Effector memory CD4-positive, alpha-beta T cell (primary cell): ENCODE measurements at regions not wholly inside any gene's neighbourhood (a gene's known extent, or its start where the extent isn't known, plus 50 kb on each side); places are given as distances from the start of the nearest gene placed in this dataset.
"Not testable (repeated sequence)": the region's sequence is repeated elsewhere in the genome, so short reads cannot be mapped to it uniquely, and the experiment has no call there.

ENCODE experiments used
- DNase-seq, 3 donors: peaks; one replicate each; pipeline ENCODE4 v3.0.0-alpha.2; 2020
- H3K27ac ChIP-seq: 2 replicates; pipeline ENCODE4 v1.7.0; 2013; ENCODE audit warnings: mild to moderate bottlenecking, low read length, moderate library complexity; ENCODE audit not compliant: insufficient read depth, poor library complexity, severe bottlenecking
- H3K27me3 ChIP-seq: replicated peaks from 2 replicates; pipeline ENCODE4 v1.7.0; 2013; ENCODE audit warnings: mild to moderate bottlenecking, low read length; ENCODE audit not compliant: insufficient read depth, control insufficient read depth, poor library complexity, severe bottlenecking
- H3K36me3 ChIP-seq: 2 replicates; pipeline ENCODE4 v1.7.0; 2013; ENCODE audit warnings: mild to moderate bottlenecking, low read length, moderate library complexity; ENCODE audit not compliant: control insufficient read depth, insufficient read depth
- H3K4me1 ChIP-seq: 2 replicates; pipeline ENCODE4 v1.7.0; 2013; ENCODE audit warnings: low read length, mild to moderate bottlenecking; ENCODE audit not compliant: control insufficient read depth, insufficient read depth, poor library complexity, severe bottlenecking
- H3K4me3 ChIP-seq: 2 replicates; pipeline ENCODE4 v1.7.0; 2013; ENCODE audit warnings: low read length, low read depth, mild to moderate bottlenecking; ENCODE audit not compliant: insufficient read depth, poor library complexity, severe bottlenecking
- H3K9me3 ChIP-seq: 2 replicates; pipeline ENCODE4 v1.7.0; 2013; ENCODE audit warnings: mild to moderate bottlenecking, low read length, moderate library complexity; ENCODE audit not compliant: control insufficient read depth

DNA sequence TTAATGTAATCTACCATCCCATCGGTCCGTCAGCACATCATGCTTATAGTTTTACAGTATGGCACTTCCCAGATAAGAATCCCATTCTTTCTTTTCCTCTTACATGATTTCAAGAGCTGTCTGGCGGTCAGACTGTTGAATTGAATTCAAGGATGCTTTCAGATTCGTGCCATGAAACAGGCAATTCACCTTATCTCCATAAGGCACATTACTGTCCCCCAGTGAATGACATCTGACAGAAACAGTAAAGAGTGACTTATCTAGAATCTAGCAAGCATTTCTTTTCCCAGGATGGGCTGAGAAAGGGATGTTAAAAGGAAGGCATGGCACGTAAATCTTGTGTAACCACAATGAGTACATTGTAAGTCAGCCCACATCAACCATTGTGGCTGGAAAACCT lies 61.1 kb upstream of the SEM1 start:
- Histone ChIP-seq H3K36me3 (no peaks in the 10 kb centered on the region), H3K27me3 (no peaks in the 10 kb centered on the region), H3K4me3 (no peak overlapping the region), H3K4me1 (no peaks in the 10 kb centered on the region), H3K9me3 (no peaks in the 10 kb centered on the region), H3K27ac (no peak overlapping the region)
- DNase-seq: no peak

DNA sequence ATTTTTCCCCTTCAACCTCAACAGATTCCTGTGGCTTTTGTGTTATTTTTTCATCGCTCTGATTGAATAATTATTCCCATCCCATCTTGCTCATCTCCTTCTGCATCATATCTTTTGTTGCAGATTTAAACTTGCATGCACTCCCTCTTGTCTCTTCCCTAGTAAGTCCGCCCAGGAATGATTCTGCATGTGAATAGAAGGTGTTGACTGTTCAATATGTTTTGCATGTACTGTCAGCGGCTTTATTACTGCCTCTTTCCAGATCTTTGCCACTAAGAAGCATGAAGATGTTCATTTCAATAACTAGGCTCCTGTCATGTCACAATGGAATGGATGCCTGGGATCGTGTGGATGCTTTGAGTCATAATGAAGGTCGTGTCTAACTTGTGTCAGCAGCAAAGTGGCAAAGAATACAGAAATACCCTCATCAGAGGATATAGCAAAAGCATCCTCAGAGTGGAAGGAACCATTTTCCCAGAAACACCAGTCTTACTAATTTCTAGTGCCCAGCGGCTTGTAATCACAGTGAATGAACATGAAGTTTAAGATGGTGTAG lies 62.6 kb upstream of the SEM1 start:
- Histone ChIP-seq H3K27me3 (no peaks in the 10 kb centered on the region), H3K27ac (no peak overlapping the region), H3K4me1 (no peaks in the 10 kb centered on the region), H3K4me3 (no peak overlapping the region), H3K9me3 (no peaks in the 10 kb centered on the region), H3K36me3 (no peaks in the 10 kb centered on the region)
- DNase-seq: no peak

DNA sequence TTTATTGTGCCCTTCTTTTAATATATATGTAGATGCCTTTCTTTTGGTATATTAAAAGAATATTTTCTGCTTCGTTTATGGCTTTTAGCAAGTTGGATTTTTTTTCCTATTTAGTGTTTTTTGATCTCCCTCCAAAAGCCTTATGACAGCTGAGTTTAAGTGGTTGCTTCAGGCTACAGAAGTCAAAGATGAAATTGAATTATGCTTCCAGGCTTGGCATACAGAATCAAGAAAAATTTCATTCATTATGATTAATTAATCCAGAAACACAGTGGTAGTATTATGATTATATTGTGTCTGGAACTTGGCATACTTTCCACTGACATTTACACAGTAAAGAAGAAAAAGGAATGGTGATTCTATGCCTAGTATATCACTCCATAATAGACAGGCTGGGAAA lies 63.8 kb upstream of the SEM1 start:
- Histone ChIP-seq H3K4me3 (no peak overlapping the region), H3K9me3 (no peaks in the 10 kb centered on the region), H3K36me3 (no peaks in the 10 kb centered on the region), H3K27me3 (no peaks in the 10 kb centered on the region), H3K4me1 (no peaks in the 10 kb centered on the region), H3K27ac (no peak overlapping the region)
- DNase-seq: no peak

DNA sequence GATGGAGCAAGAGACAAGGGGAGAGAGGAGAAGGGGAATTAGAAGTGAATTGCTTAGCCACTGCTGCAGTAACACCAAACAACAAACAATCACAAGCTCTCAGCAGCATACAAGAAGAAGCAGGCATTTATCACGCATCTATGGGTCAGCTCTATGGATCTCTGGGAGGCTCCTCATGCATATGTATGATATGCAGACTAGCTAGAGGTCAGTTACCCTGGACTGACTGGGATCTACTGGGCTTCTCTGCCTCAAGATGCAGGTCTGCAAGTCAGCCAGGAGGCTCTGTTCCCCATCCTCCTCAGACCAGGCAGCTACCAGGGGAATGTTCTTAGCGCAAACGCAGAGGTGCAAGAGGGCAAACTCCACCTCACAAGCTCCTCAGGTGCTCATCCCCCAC lies 64.7 kb upstream of the SEM1 start:
- no peak for DNase-seq
- no peaks in the 10 kb centered on the region for H3K4me1 ChIP-seq
- H3K27me3 ChIP-seq: no peaks in the 10 kb centered on the region
- H3K4me3 ChIP-seq: no peak overlapping the region
- no peak overlapping the region for H3K27ac ChIP-seq
- no peaks in the 10 kb centered on the region for H3K9me3 ChIP-seq
- H3K36me3 ChIP-seq: no peaks in the 10 kb centered on the region

DNA sequence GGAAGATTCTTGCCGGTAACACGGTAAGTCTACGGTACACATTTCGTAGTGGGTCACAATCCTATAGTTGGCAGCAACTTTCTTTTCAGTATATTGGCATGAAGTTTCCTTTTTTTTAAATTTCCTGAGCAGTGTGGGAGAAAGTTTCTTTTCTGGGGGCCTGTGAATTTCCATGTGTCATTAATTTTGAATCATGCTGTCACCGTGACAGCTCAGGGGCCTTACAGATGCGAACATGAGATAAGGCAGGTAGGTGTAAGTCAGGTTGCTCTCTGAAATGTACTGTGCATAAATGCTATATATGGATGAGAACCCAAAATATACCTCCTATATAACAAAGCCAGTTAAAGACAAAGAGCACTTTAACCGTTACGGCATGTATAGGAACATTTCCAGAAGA lies 65.4 kb upstream of the SEM1 start:
- Histone ChIP-seq H3K27me3 (no peaks in the 10 kb centered on the region), H3K4me3 (no peak overlapping the region), H3K36me3 (no peaks in the 10 kb centered on the region), H3K27ac (no peak overlapping the region), H3K4me1 (no peaks in the 10 kb centered on the region), H3K9me3 (no peaks in the 10 kb centered on the region)
- DNase-seq: no peak

DNA sequence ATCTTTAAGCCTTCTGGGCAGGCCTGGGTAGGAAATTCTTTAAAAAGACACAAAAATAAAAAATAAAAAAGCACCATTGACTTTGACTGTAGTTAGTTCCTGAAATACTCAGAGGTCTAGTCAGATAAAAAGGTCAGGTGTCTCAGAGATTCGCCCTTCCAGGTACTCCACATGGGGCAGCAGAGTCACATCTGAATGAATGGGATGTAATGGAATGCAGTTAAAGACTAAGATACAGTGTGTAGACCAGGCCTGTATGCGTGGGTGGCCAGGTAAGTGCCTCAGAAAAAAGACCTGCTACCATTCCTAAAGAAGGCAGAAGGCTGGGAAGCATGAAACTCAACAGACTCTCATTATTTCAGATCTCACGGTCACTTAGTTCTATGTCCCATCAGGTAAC lies 68.6 kb upstream of the SEM1 start:
- Histone ChIP-seq H3K36me3 (no peaks in the 10 kb centered on the region), H3K27me3 (no peaks in the 10 kb centered on the region), H3K4me3 (no peak overlapping the region), H3K9me3 (no peaks in the 10 kb centered on the region), H3K4me1 (no peaks in the 10 kb centered on the region), H3K27ac (no peak overlapping the region)
- no peak for DNase-seq

DNA sequence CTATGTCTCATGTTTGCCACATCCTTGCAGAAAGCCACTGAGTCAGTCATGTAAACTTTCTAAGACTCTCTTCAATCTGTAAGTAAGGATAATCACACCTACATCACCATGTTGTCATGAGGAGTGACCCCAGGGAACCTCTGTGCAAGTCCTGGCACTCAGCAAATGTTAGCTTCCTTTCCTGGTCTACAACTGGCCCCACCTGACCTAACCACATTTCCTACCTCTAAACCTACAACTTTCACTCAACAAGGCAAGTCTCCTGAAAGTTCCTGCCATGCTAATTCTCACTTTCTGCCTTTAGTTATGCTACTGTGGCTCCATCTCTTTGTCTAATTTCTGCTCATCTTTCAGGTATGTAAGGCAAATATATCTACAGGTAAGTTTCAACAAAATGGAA lies 72.3 kb upstream of the SEM1 start:
- H3K4me3 ChIP-seq: no peak overlapping the region
- H3K9me3 ChIP-seq: no peaks in the 10 kb centered on the region
- H3K4me1 ChIP-seq: no peaks in the 10 kb centered on the region
- H3K27me3 ChIP-seq: no peaks in the 10 kb centered on the region
- H3K27ac ChIP-seq: no peak overlapping the region
- no peak for DNase-seq
- no peaks in the 10 kb centered on the region for H3K36me3 ChIP-seq

DNA sequence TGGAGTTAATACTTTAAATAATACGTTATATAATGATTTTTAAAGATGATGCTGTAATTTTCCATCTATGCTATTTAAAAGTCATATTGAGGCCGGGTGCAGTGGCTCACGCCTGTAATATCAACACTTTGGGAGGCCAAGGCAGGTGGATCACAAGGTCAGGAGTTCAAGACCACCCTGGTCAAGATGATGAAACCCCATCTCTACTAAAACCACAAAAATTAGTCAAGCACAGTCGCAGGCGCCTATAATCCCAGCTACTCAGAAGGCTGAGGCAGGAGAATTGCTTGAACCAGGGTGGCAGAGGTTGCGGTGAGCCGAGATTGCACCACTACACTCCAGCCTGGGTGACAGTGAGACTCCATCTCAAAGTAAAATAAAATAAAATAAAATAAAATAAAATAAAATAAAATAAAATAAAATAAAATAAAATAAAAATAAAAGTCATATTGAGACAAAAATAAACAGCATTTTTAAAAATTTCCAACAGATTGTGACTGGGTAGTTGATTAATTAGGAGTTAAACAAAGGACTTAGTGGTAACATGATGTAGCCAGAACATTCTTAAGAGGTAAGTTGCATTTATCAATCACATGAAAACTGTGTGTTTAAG lies 73.1 kb upstream of the SEM1 start:
- not testable (repeated sequence) for H3K27me3 ChIP-seq, H3K4me1 ChIP-seq, DNase-seq, H3K36me3 ChIP-seq, H3K4me3 ChIP-seq, H3K27ac ChIP-seq, H3K9me3 ChIP-seq

DNA sequence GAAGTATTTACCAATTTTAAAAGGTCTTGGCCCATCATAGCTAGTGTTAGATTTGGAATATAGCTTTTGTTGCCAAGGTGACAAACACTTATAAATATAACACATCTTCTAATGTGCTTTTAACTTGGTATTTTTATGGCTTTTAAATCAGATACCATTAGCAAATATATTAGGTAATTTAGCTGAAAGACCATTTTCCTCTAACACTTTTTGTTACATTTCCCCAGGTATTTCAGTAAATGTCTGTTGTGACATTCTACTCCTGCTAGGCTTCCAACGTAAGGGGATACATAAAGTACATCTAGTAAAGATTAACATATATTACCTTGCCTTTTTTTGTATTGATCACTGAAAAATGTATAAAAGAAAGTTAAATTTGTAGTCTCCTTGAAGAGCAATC lies 75.0 kb upstream of the SEM1 start:
- Histone ChIP-seq H3K36me3 (no peaks in the 10 kb centered on the region), H3K27me3 (no peaks in the 10 kb centered on the region), H3K4me1 (no peaks in the 10 kb centered on the region), H3K27ac (no peak overlapping the region), H3K4me3 (no peak overlapping the region), H3K9me3 (no peaks in the 10 kb centered on the region)
- no peak for DNase-seq

DNA sequence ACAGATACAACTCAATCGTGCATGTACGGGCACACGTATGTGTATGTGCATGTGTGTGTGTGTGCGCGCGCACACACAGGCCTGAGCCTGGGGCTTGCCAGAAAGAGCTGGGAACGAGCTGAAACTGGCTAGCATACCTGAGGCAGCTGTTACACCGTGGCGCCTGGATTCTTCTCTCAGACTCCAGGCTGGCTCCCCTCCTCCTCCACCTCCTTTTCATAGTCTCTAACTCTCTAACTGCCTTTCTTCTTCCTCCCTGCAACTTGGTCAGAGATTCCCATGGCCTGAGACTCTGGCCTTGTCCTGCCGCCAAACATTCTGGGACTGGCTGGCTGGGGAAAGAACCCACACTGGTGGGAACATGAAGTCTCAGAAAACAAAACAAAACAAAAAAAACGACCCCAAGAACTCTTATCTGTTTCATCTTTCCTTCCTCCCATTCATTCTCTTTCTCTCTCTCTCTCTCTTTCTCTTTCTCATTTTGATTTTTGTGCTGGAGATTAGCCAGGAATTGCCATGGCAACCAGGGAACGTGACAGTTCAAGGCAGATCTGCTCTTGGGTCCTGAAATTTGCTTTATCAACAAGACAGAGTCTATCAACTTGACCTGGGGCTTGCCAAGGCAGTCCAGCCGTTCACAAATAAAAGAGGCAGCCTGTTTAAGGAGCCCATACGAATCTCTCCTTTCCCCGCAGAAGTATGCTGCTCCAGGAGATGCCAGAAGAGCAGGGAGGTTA lies 76.8 kb upstream of the SEM1 start:
- no peak overlapping the region for H3K4me3 ChIP-seq
- H3K9me3 ChIP-seq: no peaks in the 10 kb centered on the region
- DNase-seq: no peak

More for the DNA sequence above, 76.8 kb upstream of the SEM1 start:
- Histone ChIP-seq H3K36me3 (no peaks in the 10 kb centered on the region), H3K27ac (no peak overlapping the region), H3K27me3 (no peaks in the 10 kb centered on the region), H3K4me1 (no peaks in the 10 kb centered on the region)
